Epidermal melanocyte (primary cell): ENCODE measurements at regions not wholly inside any gene's neighbourhood (a gene's known extent, or its start where the extent isn't known, plus 50 kb on each side); places are given as distances from the start of the nearest gene placed in this dataset.
"Not testable (repeated sequence)": the region's sequence is repeated elsewhere in the genome, so short reads cannot be mapped to it uniquely, and the experiment has no call there.

ENCODE experiments used
- DNase-seq: peaks from one replicate; pipeline ENCODE4 v3.0.0; 2011; ENCODE audit warnings: low spot score; ENCODE audit not compliant: insufficient read length

DNA sequence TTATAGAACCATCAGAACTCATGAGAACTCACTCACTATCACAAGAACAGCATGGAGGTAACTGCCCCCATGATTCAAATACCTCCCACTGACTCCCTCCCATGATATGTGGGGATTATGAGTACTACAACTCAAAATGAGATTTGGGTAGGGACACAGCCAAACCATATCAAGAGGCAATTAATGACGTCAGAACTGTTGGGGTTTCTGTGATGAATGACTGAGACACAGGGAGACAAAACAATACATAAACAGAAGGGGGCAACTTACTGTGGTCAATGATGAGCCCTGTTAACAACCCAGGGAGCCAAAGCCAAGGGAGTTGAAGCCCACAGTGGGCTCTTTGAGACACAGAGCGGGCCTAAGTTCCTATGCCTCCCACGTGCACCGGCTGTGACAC, 171.3 kb upstream of the GHITM start:
- DNase-seq, result no peak

DNA sequence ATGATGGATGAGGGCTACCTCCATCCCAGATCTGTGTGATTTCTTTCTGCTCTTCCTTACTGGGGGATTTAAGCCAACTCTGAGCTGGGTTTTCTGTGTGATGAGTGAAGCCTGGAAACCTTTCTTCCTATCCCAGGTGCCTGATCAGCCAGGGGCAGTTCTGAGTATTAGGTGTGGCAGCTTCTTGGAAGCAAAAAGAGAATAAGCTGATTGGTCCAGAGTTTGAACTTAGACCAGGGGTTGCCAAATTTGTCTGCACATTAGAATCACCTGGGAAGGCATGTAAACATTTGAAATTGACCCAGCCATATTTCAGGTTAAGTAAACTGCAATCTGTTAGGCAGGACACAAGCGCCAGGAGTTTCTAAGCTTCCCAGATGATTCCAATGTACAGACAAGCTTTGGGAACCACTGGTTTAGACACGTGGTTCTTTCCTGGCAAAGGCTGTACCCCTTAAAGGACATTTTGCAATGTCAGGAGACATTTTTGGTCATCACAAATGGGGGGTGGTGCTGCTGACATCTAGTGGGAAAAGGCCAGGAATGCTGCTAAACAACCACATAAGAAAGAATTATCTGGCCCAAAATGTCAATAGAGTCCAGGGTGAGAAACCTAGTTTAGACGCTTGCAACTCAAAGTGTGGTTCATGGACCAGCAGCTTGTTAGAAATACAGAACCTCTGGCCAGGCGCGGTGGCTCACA, 160.5 kb upstream of the GHITM start:
- no peak for DNase-seq

GRCh38 chr10:83982812-83983211, 156.5 kb upstream of the GHITM start:
- DNase-seq, result no peak

GRCh38 chr10:83983578-83984255, 155.6 kb upstream of the GHITM start:
- DNase-seq, result no peak

DNA sequence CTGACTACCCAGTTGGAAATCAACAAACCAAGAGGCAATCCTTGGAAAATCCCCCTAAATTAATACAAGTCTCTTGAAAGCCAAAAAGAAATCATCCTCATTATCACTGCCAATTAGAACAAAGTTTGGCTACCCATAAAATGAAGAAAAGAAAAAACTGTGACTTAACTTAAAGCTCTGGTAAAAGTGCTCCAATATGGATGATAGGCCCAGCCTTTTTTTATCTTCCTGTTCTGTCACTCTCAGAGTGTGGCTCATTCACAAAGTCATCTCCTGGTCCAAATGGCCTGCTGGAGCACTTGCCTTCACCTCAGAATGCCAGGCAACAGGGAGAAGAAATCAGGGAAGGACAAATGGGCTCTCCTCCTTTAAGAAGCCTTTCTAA, 155.1 kb upstream of the GHITM start:
- DNase-seq, result no peak

DNA sequence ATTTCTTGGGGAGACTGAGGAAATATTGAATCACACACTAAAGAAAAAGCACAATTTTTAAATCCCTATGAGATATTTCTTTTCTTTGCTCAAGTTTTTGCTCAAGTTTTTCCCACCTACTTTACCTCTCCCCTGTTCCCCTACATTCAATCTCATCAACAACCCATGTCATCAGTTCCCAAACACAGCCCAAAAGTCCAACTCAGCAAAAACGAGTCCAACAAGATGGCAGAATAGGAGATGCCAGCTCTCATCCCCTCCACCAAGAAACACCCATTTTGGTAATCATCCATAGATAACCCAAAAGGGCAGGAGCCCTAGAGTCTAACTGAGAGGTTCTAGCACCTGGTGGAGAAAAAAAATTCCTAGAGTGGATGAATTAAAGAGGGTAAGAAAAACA, 152.5 kb upstream of the GHITM start:
- no peak for DNase-seq

GRCh38 chr10:83987216-83987615, 152.1 kb upstream of the GHITM start:
- no peak for DNase-seq

- no peak for DNase-seq
These were observed 150.9 kb upstream of the GHITM start for GRCh38 chr10:83988435-83988834.

DNA sequence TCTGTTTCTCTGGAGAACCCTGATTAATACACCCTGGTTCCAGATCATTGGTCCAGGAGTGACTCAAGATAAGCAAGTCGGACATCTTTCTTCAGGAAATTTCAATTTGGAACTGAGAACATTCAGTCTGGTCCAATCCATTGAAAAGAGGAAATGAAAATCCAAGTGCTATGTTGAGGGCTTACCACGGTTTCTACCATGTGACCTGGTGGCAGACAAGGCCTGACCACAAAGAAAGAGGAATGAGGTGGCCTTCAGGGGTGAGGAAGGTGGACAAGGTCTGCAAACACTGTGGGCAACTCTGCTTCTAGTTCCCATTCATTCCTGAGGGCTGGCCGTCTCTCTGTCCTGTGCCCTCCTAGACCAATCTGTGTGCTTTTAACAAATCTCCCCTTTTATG, 149.2 kb upstream of the GHITM start:
- DNase-seq, result no peak

- DNase-seq, result no peak
These were observed 147.1 kb upstream of the GHITM start for GRCh38 chr10:83991986-83992753.

DNA sequence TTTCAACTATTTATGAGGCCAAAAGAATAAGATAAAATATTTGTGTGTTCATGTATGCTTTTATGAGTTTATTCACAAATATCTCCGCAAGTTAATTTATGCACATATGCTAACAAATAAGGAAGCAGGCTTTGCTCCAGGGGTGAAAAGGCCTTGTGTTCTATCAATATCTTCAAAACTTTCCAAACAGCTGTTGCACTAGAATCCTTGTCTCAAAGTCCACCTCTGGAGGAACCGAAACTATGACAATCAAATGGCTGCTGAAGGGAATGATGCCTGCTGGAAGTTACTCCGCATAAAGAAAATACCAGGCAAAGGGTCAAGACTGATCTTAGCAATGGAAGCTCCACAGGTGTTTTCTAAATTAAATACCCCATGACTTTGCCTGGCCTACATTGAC, 145.0 kb upstream of the GHITM start:
- no peak for DNase-seq

DNA sequence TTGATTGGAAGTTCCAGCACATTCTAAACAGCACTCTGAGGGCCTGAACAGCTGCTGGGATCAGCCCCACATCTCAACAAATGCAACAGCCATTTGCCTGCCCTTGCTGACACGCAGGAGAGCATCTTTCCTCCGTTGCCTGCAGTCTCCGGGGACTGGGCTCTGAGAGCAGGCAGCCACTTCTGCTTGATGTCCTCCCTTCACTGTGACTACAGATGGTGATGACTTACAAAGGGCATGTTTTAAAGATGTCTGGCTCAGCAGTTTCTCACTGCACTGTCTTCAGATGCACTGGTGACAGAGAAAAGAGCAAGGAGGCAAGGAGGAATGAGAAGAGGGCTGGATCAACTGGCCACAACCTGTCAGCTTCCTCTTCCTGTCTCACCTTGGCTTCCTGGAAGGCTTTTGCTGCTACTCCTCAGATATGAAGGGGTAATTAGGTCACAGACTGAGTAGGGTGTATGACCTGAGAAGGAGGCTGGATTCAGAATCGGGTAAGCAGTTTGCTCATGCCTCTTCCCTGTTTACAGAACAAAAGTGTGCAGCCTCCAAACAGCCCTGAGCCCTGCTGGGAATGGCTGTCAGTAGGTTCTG, 143.5 kb upstream of the GHITM start:
- DNase-seq, result no peak

- no peak for DNase-seq
These were observed 135.1 kb upstream of the GHITM start for GRCh38 chr10:84004221-84004620.

DNA sequence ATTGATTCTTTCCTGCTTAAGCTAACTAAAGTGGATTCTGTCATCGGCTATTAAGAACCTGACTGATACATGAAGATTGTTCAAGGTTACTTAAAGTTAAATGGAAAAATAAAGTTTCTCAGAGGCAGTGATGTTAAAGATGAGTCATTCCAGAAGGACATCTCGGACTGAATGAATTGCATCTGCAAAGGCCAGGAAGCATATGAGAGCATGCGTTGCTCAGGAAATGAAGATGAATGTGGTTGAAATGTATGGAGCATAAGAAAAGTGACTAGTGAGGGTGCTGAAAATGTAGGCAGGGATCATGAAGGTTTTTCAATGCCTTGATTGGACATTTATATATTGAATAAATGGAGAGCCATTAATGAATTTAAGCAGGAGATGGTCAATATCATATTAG, 133.9 kb upstream of the GHITM start:
- no peak for DNase-seq

GRCh38 chr10:84007482-84007881, 131.8 kb upstream of the GHITM start:
- DNase-seq, result no peak

- DNase-seq, result no peak
These were observed 130.4 kb upstream of the GHITM start for GRCh38 chr10:84008878-84009277.

- no peak for DNase-seq
These were observed 126.9 kb upstream of the GHITM start for GRCh38 chr10:84012431-84012830.

DNA sequence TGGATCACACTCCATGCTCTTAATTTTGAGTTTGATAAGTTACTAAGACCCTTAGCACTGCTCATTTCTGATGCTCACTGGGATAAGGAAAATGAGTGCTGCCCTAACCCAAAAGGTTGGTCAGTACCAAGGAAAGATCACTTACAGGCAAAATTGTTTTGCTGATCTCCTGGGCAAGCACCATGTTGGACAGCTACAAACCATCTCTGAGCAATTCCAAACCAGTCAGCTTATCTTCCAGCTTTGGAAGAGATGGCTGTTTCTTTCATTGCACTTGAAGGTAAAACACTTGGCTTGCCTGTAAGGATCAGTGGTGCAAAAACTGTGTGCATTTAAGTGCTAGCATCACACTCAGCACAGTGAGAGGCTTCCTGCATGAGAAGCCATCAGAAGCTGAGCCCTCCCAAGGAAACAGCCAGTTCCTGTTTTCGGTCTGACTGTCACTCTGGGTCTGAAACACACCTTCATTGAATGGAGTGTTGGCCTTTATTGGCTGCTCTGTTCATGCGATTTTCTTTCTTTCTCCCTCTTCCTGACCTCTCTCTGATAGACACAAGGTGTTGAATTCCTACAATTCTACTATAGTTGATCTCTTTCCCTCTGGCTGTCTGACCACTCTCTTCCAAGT, 126.4 kb upstream of the GHITM start:
- DNase-seq, result no peak

- DNase-seq, result no peak
These were observed 123.3 kb upstream of the GHITM start for GRCh38 chr10:84015877-84016595.

DNA sequence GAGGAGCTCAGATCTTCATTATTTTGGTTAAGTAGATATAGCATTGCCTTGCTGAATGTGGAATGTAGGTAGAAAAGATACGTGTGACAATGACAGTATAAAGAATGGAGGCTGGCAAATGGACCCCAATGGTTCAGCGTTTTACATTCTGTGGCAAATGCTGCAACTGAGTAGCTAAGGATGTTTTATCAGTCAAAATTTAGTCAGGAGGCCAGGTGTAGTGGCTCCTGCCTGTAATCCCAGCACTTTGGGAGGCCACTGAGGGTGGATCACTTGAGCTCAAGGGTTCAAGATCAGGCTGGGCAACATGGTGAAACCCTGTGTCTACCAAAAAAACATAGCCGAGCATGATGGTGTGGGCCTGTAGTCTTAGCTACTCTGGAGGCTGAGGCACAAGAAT, 120.5 kb upstream of the GHITM start:
- no peak for DNase-seq

DNA sequence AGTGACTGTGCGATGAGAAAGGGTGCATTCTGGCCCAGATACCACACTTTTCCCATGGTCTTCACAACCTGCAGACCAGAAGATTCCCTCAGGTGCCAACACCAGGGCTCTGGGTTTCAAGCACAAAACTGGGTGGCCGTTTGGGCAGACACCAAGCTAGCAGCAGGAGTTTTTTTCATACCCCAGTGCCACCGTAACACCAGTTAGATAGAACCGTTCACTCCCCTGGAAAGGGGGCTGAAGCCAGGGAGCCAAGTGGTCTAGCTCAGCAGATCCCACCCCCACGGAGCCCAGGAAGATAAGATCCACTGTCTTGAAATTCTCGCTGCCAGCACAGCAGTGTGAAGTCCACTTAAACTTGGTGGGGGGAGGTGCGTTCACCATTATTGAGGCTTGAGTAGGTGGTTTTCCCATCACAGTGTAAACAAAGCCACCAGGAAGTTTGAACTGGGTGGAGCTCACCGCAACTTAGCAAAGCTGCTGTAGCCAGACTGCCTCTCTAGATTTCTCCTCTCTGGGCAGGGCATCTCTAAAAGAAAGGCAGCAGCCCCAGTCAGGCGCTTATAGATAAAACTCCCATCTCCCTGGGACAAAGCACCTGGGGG, 119.4 kb upstream of the GHITM start:
- not testable (repeated sequence) for DNase-seq
